ENCODE measurements at regions not wholly inside any gene's neighbourhood (a gene's known extent, or its start where the extent isn't known, plus 50 kb on each side); places are given as distances from the start of the nearest gene placed in this dataset.

DNA sequence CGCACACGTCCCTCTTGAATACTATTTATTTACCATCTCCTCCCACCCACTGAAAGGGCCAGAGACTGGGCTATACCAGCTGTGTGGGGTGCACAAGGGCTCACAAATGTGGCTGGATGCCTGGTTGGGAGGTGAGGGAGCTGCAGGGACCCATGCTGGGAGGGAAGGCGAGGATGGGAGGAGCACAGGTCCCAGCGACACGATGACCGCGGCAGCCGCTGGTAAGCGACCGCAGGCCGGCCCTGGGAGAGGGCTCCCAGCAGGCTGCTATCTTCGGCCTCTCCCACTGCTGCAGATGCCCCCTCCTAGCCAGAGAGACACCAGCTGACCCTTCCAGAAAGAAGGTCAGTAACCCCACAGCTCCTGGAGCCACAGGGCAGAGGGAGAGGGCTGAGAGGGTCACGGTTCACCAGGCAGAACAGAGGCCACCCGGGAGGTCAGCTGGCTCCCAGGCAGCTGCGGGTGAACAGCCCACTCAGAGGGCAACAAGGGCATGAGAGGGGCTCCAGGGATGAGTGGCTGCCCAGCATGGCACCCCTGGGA, 163.9 kb downstream of the CRYBB2 start:
- Histone ChIP-seq H3K27ac (no peak overlapping the region), H3K36me3 (peaks cover 0 to 32% of the 10 kb centered on the region in 2 donors), H3K4me1 (peaks cover 0 to 13% (median 0%) of the 10 kb centered on the region in 3 donors), H3K9me3 (no peaks in the 10 kb centered on the region), H3K27me3 (no peaks in the 10 kb centered on the region), H3K4me3 (no peak overlapping the region)
- ATAC-seq: no peak
- WGBS, 2 donors (ENCODE audit: low coverage in 1 of 2): 60 to 84% methylated on average over 6 to 8 of the region's 15 CpGs
- TF ChIP-seq POLR2A (IDR thresholded peaks at IDR 0.05) (no peak), EP300 (IDR thresholded peaks at IDR 0.05) (no peak), POLR2AphosphoS5 (IDR thresholded peaks at IDR 0.05) (no peak), CTCF (IDR thresholded peaks at IDR 0.05) (no peak)

DNA sequence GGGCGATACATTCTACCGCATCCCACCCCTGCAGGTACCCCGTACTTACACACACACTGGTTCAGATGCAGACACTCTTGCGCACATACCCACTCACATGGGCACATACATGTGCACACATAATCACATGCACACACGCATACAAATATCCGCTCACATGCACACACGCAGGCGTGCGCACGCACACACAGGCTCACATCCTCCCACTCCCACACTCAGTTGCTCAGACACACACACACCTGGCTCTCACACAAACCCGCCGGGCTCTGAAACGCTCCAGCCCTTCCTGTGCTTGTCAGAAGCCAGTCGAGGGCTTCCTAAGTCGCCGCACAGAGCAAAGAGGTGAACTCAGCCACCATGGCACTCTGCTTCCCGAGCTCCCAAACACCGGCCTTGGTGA, 164.5 kb downstream of the CRYBB2 start:
- ATAC-seq: no peak
- Histone ChIP-seq H3K9me3 (no peaks in the 10 kb centered on the region), H3K4me3 (no peak overlapping the region), H3K27ac (no peak overlapping the region), H3K36me3 (peaks cover 0 to 26% of the 10 kb centered on the region in 2 donors), H3K4me1 (peaks cover 0 to 18% (median 0%) of the 10 kb centered on the region in 3 donors), H3K27me3 (no peaks in the 10 kb centered on the region)
- WGBS, 2 donors (ENCODE audit: low coverage in 1 of 2): 100% methylated on average over 2 to 6 of the region's 18 CpGs
- no peak for TF ChIP-seq CTCF (IDR thresholded peaks at IDR 0.05)
- no peak for TF ChIP-seq POLR2A (IDR thresholded peaks at IDR 0.05)
- no peak for TF ChIP-seq POLR2AphosphoS5 (IDR thresholded peaks at IDR 0.05)
- TF ChIP-seq EP300 (IDR thresholded peaks at IDR 0.05): no peak

DNA sequence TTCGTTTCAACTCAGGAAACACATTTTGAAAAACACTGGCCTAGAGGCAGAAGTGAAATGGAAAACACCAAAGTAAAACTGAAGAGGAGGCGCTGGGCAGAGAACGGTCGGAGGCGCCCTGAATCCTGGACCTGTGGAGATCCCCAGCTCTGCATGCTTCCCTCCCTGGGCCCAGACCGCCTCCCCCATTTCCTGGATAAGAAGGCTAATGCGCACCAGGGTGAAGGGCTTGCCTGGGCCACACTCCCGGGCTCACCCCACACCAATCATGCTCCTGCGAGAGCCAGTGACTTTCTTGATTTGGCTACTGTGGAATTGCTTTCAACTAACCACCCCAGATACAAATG, 167.1 kb downstream of the CRYBB2 start:
- no peaks in the 10 kb centered on the region for H3K27me3 ChIP-seq
- no peak for ATAC-seq
- no peaks in the 10 kb centered on the region for H3K9me3 ChIP-seq
- H3K27ac ChIP-seq: no peak overlapping the region
- TF ChIP-seq CTCF (IDR thresholded peaks at IDR 0.05): no peak
- no peak for TF ChIP-seq EP300 (IDR thresholded peaks at IDR 0.05)
- no peak for TF ChIP-seq POLR2AphosphoS5 (IDR thresholded peaks at IDR 0.05)
- TF ChIP-seq POLR2A (IDR thresholded peaks at IDR 0.05): no peak
- no peaks in the 10 kb centered on the region for H3K36me3 ChIP-seq
- peaks cover 0 to 44% (median 0%) of the 10 kb centered on the region in 3 donors for H3K4me1 ChIP-seq
- WGBS, 2 donors (ENCODE audit: low coverage in 1 of 2): 60 to 83% methylated on average over 1 to 6 of the region's 9 CpGs
- no peak overlapping the region for H3K4me3 ChIP-seq

DNA sequence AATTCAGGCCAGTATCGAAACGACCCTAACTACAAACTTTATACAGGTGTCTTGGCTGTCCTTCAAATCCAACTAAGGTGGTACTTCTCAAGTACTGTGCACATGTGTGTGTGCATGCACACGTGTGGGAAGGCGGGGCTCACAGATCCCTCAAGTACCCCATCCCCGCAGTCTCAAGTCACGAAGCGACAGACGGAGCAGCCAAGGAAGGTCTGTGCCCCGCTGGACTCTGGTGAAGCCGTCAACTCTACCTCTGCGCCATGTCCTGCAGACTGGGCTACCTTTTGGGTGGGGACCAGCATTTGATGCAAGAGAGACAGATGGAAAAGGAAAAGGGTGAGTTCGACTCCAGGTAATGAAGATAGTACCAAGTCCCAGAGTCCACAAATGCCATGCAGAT, 169.0 kb downstream of the CRYBB2 start:
- Histone ChIP-seq H3K27ac (no peak overlapping the region), H3K36me3 (no peaks in the 10 kb centered on the region), H3K9me3 (no peaks in the 10 kb centered on the region), H3K4me3 (no peak overlapping the region), H3K27me3 (no peaks in the 10 kb centered on the region), H3K4me1 (peaks cover 0 to 54% (median 0%) of the 10 kb centered on the region in 3 donors)
- 91 to 100% methylated on average over 3 to 10 of the region's 12 CpGs for WGBS, 2 donors (ENCODE audit: low coverage in 1 of 2)
- no peak for ATAC-seq
- TF ChIP-seq CTCF (IDR thresholded peaks at IDR 0.05): no peak
- TF ChIP-seq EP300 (IDR thresholded peaks at IDR 0.05): no peak
- no peak for TF ChIP-seq POLR2AphosphoS5 (IDR thresholded peaks at IDR 0.05)
- no peak for TF ChIP-seq POLR2A (IDR thresholded peaks at IDR 0.05)

DNA sequence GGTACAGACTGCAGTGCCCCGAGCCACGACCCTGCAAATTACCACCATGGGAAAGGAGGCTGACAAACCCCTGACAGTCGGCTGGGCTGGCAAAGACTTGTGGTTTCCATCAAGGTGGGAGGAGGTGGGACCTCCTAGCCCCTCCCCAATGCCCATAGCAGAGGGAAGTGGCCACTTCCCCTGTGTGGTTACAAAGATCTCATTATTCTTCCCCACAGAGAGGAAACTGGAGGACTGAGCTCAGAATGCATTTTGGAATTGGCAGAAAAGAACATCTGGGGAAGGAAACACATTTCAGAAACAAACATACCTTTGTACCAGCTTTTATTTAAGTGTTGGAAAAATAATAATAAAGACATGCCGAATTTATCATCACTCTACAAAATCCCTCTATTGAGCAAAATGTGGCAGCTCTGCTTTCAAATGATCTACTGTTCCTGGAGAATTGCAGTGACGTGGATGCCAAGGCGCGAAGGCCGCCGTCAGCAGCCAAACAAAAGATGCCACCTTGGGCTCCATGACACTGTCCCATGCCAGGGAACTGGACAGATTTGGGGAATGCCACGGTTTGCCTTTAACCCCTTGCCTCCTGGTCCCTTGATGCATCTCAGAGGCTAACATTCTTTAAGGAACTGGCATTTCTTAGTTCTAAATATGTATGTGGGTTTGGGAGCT, 169.6 kb downstream of the CRYBB2 start:
- ATAC-seq: no peak
- 57 to 76% methylated on average over 7 of the region's 10 CpGs for WGBS, 2 donors (ENCODE audit: low coverage in 1 of 2)
- TF ChIP-seq CTCF (IDR thresholded peaks at IDR 0.05): no peak
- no peak for TF ChIP-seq POLR2A (IDR thresholded peaks at IDR 0.05)
- TF ChIP-seq POLR2AphosphoS5 (IDR thresholded peaks at IDR 0.05): no peak
- TF ChIP-seq EP300 (IDR thresholded peaks at IDR 0.05): no peak
- Histone ChIP-seq H3K4me3 (no peak overlapping the region), H3K36me3 (no peaks in the 10 kb centered on the region), H3K27ac (no peak overlapping the region), H3K4me1 (peaks cover 0 to 54% (median 0%) of the 10 kb centered on the region in 3 donors), H3K9me3 (no peaks in the 10 kb centered on the region), H3K27me3 (no peaks in the 10 kb centered on the region)

Measured in gastroesophageal sphincter (tissue), 4 donors.